IMR-90 (cell line): ENCODE measurements at regions not wholly inside any gene's neighbourhood (a gene's known extent, or its start where the extent isn't known, plus 50 kb on each side); places are given as distances from the start of the nearest gene placed in this dataset.

Source experiments
- ATAC-seq: fragments of 200-7000 bp; cut with Tn5 transposase; 2 replicates; pipeline ENCODE4 v1.9.1; 2020; ENCODE audit warnings: low read depth, mild to moderate bottlenecking, moderate library complexity
- BruUV-seq: library from RNA; stranded (reverse); fragments of 400-500 nt; replicated peaks from 2 replicates; lab custom pipeline; 2021; lab: Mats Ljungman, UMichigan
- CTCF ChIA-PET: fragments of 300-600 bp; formaldehyde crosslinking; extraction: SDS; loops from one replicate; lab custom pipeline; 2021; ENCODE audit warnings: antibody characterized with exemption; lab: Yijun Ruan, JAX
- POLR2A ChIA-PET: fragments of 300-600 bp; sonication (Branson Sonifier 250); formaldehyde crosslinking; loops from one replicate; lab custom pipeline; 2022; ENCODE audit warnings: antibody characterized with exemption; ENCODE audit not compliant: unreplicated experiment; lab: Charles Lee
- DNase-seq: peaks from one replicate; pipeline ENCODE4 v3.0.0; 2013
- H2AFZ ChIP-seq: replicated peaks from 2 replicates; pipeline ENCODE3; 2013; ENCODE audit warnings: low read length, mild to moderate bottlenecking; ENCODE audit not compliant: poor library complexity
- H2AK5ac ChIP-seq: 2 replicates; pipeline ENCODE4 v1.6.1; 2013; ENCODE audit warnings: low read depth, low read length, inconsistent platforms
- H2AK9ac ChIP-seq: replicated peaks from 2 replicates; pipeline ENCODE3; 2013; ENCODE audit warnings: mild to moderate bottlenecking, low read depth, low read length, moderate library complexity; ENCODE audit not compliant: poor library complexity
- H2BK120ac ChIP-seq: 2 replicates; pipeline ENCODE4 v1.6.1; 2013; ENCODE audit warnings: low read depth, low read length, inconsistent platforms
- H2BK15ac ChIP-seq: 3 replicates; pipeline ENCODE4 v1.6.1; 2013; ENCODE audit warnings: low read depth, low read length, inconsistent platforms
- H2BK20ac ChIP-seq: 2 replicates; pipeline ENCODE4 v1.6.1; 2013; ENCODE audit warnings: low read depth, mild to moderate bottlenecking, inconsistent platforms, low read length, moderate library complexity
- H2BK5ac ChIP-seq: 2 replicates; pipeline ENCODE4 v1.6.1; 2013; ENCODE audit warnings: mild to moderate bottlenecking, low read depth, low read length, inconsistent platforms; ENCODE audit not compliant: poor library complexity, severe bottlenecking
- H3K14ac ChIP-seq: replicated peaks from 2 replicates; pipeline ENCODE4 v1.6.1; 2013; ENCODE audit warnings: low read depth, low read length, inconsistent platforms
- H3K18ac ChIP-seq: 2 replicates; pipeline ENCODE4 v1.6.1; 2013; ENCODE audit warnings: low read depth, low read length, control low read depth
- H3K23ac ChIP-seq: 2 replicates; pipeline ENCODE4 v1.6.1; 2013; ENCODE audit warnings: low read depth, low read length, inconsistent platforms
- H3K27ac ChIP-seq: 2 replicates; pipeline ENCODE4 v1.5.1; 2013; ENCODE audit warnings: mild to moderate bottlenecking, control low read depth, low read length; ENCODE audit not compliant: insufficient read depth
- H3K27me3 ChIP-seq: 2 replicates; pipeline ENCODE4 v1.6.1; 2013; ENCODE audit warnings: low read length; ENCODE audit not compliant: control insufficient read depth, insufficient read depth
- H3K36me3 ChIP-seq: 2 replicates; pipeline ENCODE4 v1.6.1; 2013; ENCODE audit warnings: low read length, mixed read lengths; ENCODE audit not compliant: control insufficient read depth, insufficient read depth
- H3K4ac ChIP-seq: 2 replicates; pipeline ENCODE4 v1.6.1; 2013; ENCODE audit warnings: low read depth, low read length, inconsistent platforms
- H3K4me1 ChIP-seq: 2 replicates; pipeline ENCODE4 v1.6.1; 2013; ENCODE audit warnings: low read length, mixed read lengths; ENCODE audit not compliant: control insufficient read depth, insufficient read depth
- H3K4me2 ChIP-seq: 2 replicates; pipeline ENCODE4 v1.6.1; 2013; ENCODE audit warnings: low read depth, mild to moderate bottlenecking, control low read depth, low read length, moderate library complexity
- H3K4me3 ChIP-seq: 2 replicates; pipeline ENCODE4 v1.5.1; 2013; ENCODE audit warnings: low read depth, mild to moderate bottlenecking, control low read depth, low read length, moderate library complexity; ENCODE audit not compliant: insufficient read depth
- H3K56ac ChIP-seq: 2 replicates; pipeline ENCODE4 v1.6.1; 2013; ENCODE audit warnings: low read length, inconsistent platforms; ENCODE audit not compliant: insufficient read depth; ENCODE audit errors: extremely low read depth
- H3K79me1 ChIP-seq, 2 experiments: 2 replicates each; pipeline ENCODE4 v1.6.1; 2013; ENCODE audit warnings: low read length in 2 of 2, inconsistent platforms in 1 of 2, low read depth in 1 of 2
- H3K9ac ChIP-seq: 2 replicates; pipeline ENCODE4 v1.6.1; 2013; ENCODE audit warnings: low read depth, low read length, control low read depth
- H3K9me1 ChIP-seq: 2 replicates; pipeline ENCODE4 v1.6.1; 2013; ENCODE audit warnings: low read length, inconsistent platforms; ENCODE audit not compliant: insufficient read depth
- H3K9me3 ChIP-seq: 2 replicates; pipeline ENCODE4 v1.6.1; 2013; ENCODE audit warnings: low read length; ENCODE audit not compliant: control insufficient read depth, insufficient read depth
- H4K20me1 ChIP-seq: 2 replicates; pipeline ENCODE4 v1.6.1; 2013; ENCODE audit warnings: low read length, inconsistent platforms; ENCODE audit not compliant: insufficient read depth
- H4K5ac ChIP-seq: 2 replicates; pipeline ENCODE4 v1.6.1; 2013; ENCODE audit warnings: mild to moderate bottlenecking, low read depth, low read length, control low read depth
- H4K8ac ChIP-seq, 2 experiments: 2 replicates each; pipeline ENCODE4 v1.6.1; 2013; ENCODE audit warnings: low read depth in 2 of 2, low read length in 2 of 2, control low read depth in 1 of 2, inconsistent platforms in 1 of 2
- H4K91ac ChIP-seq: 2 replicates; pipeline ENCODE4 v1.6.1; 2013; ENCODE audit warnings: low read depth, low read length, inconsistent platforms; ENCODE audit not compliant: insufficient read depth
- CEBPB ChIP-seq: IDR thresholded peaks from 2 replicates; pipeline ENCODE4 v1.6.1; 2012; ENCODE audit warnings: low read depth, low read length, improper control_type of control experiment
- CHD1 ChIP-seq: IDR thresholded peaks from 2 replicates; pipeline ENCODE4 v1.6.1; 2012; ENCODE audit warnings: low read depth, low read length, improper control_type of control experiment
- RAD21 ChIP-seq: IDR thresholded peaks from 2 replicates; pipeline ENCODE4 v1.6.1; 2012; ENCODE audit warnings: low read length, improper control_type of control experiment
- SMC3 ChIP-seq: fragments of 150-350 bp; IDR thresholded peaks from 2 replicates; pipeline ENCODE4 v1.6.1; 2016; ENCODE audit warnings: low read depth, mild to moderate bottlenecking, antibody characterized with exemption, low read length, moderate library complexity
- USF2 ChIP-seq: fragments of 150-350 bp; IDR thresholded peaks from 2 replicates; pipeline ENCODE4 v1.6.1; 2017; ENCODE audit warnings: mild to moderate bottlenecking, antibody characterized with exemption, low read length, low read depth
- WGBS, 2 experiments: methylation state at CpG; one replicate each; pipeline versions ENCODE4 v1.1.5 to v1.1.7; 2013; ENCODE audit warnings: missing lambda C conversion rate in 2 of 2; ENCODE audit not compliant: insufficient read length in 1 of 2; ENCODE audit errors: extremely low coverage in 2 of 2; 5-methylcytosine and 5-hydroxymethylcytosine counted together
- dilution Hi-C: fragments of 300-500 bp; cut with HindIII; formaldehyde crosslinking; loops from one replicate; pipeline ENCODE4 v1.14.3; 2018; ENCODE audit warnings: low sequenced_read_pairs; ENCODE audit not compliant: unreplicated experiment
- in situ Hi-C: fragments of 300-500 bp; cut with MboI; formaldehyde crosslinking; loops from 3 replicates; pipeline ENCODE4 v1.14.3; 2019; ENCODE audit warnings: low sequenced_read_pairs, inconsistent platforms, mixed read lengths
- intact Hi-C: fragments of 100-400 bp; cut with micrococcal nuclease; formaldehyde crosslinking; loops from 2 replicates; pipeline ENCODE4 v1.10.0; 2022

GRCh38 chr10:7485244-7485556 is 74.4 kb upstream of the SFMBT2 start:
- in situ Hi-C loops, result no loop called here
- no peak overlapping the region for H4K8ac ChIP-seq
- H3K4me1 ChIP-seq, result no peaks in the 10 kb centered on the region
- H3K14ac ChIP-seq, result no peak overlapping the region
- H3K9me3 ChIP-seq, result no peaks in the 10 kb centered on the region
- H4K20me1 ChIP-seq, result no peaks in the 10 kb centered on the region
- H2AK9ac ChIP-seq, result no peak overlapping the region
- TF ChIP-seq RAD21 (no peak), USF2 (no peak), CHD1 (no peak), SMC3 (no peak), CEBPB (no peak)
- no peak overlapping the region for H2BK15ac ChIP-seq
- no peaks in the 10 kb centered on the region for H3K9me1 ChIP-seq
- no peak overlapping the region for H2BK20ac ChIP-seq
- no TSS peak for BruUV-seq
- no peak overlapping the region for H4K91ac ChIP-seq
- dilution Hi-C loops, result no loop called here
- no peak overlapping the region for H3K18ac ChIP-seq
- no peak overlapping the region for H4K5ac ChIP-seq
- intact Hi-C loops, result no loop called here
- H2AFZ ChIP-seq, result no peak overlapping the region
- no peak overlapping the region for H3K56ac ChIP-seq
- H2BK120ac ChIP-seq, result no peak overlapping the region
- WGBS, 2 experiments, result no CpG with 5 or more reads among the region's 9 CpGs
- H2AK5ac ChIP-seq, result no peak overlapping the region
- DNase-seq (no peak), ATAC-seq (no peak)
- H3K27me3 ChIP-seq, result no peaks in the 10 kb centered on the region; the same call in 1 of the 2 replicates
- H3K4me2 ChIP-seq, result no peak overlapping the region
- ChIA-PET POLR2A (no interaction called here), CTCF (no interaction called here)
- H3K4me3 ChIP-seq, result no peak overlapping the region
- no peak overlapping the region for H3K9ac ChIP-seq
- H3K4ac ChIP-seq, result no peak overlapping the region
- H3K36me3 ChIP-seq, result no peaks in the 10 kb centered on the region
- H3K27ac ChIP-seq, result no peak overlapping the region
- H3K23ac ChIP-seq, result no peak overlapping the region
- H2BK5ac ChIP-seq, result no peak overlapping the region
- no peaks in the 10 kb centered on the region for H3K79me1 ChIP-seq
